IPS DF 6.9 (cell line): ENCODE measurements at regions not wholly inside any gene's neighbourhood (a gene's known extent, or its start where the extent isn't known, plus 50 kb on each side); places are given as distances from the start of the nearest gene placed in this dataset.

Source experiments
- DNase-seq: peaks from one replicate; pipeline ENCODE4 v3.0.0-alpha.2; 2013; ENCODE audit warnings: low read depth, low spot score
- H3K27ac ChIP-seq: one replicate; pipeline ENCODE4 v1.5.1; 2013; ENCODE audit warnings: low read length, control low read depth
- H3K27me3 ChIP-seq: 2 replicates; pipeline ENCODE4 v1.6.1; 2013; ENCODE audit warnings: mild to moderate bottlenecking, low read length; ENCODE audit not compliant: control insufficient read depth, insufficient read depth
- H3K36me3 ChIP-seq: 2 replicates; pipeline ENCODE4 v1.6.1; 2013; ENCODE audit warnings: low read length; ENCODE audit not compliant: control insufficient read depth, insufficient read depth
- H3K4me1 ChIP-seq: 2 replicates; pipeline ENCODE4 v1.6.1; 2013; ENCODE audit warnings: low read length; ENCODE audit not compliant: control insufficient read depth, insufficient read depth
- H3K4me3 ChIP-seq: 2 replicates; pipeline ENCODE4 v1.5.1; 2013; ENCODE audit warnings: mild to moderate bottlenecking, low read length
- H3K9me3 ChIP-seq: 2 replicates; pipeline ENCODE4 v1.6.1; 2013; ENCODE audit warnings: low read length, inconsistent platforms; ENCODE audit not compliant: control insufficient read depth, insufficient read depth
- WGBS: extraction: QIAGEN DNeasy Blood & Tissue Kit; methylation state at CpG from one replicate; pipeline ENCODE4 v1.1.7; 2013; ENCODE audit warnings: mixed read lengths, missing lambda C conversion rate; ENCODE audit not compliant: insufficient read length, insufficient coverage; 5-methylcytosine and 5-hydroxymethylcytosine counted together

DNA sequence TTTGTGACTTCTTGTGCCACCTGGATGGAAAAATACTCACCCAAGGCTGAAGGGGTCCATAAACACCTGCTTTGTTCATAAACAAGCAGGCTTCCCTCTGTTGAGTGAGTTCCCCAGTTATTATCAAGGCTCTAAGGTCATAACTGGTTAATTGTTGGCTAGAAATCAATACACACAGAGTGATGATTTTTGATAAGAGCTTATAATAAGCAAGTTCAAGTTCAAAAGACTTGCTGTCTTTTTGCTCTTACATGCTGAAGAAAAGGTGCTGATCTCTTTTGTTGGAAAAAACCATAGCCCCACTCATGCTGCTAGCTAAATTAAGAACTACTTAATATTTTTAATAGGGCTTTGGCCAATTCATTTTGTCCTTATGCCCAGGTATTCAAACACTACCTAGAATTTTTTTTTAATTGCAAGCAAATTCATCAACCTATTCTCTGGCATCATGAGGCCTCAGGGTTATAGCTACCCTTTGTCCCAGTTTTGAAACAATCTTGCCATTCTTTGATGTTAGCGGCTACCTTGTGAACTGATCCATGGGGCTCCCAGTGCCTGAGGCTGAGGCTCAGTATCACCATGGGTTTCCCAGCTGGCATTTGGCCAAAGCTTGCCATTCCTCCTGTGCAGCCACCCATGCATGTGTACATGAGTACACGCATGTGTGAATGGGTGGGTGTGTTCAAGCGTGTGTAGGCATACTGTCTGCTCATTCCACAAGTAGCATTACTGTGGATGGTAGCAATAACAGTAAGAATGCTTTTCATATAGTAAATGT lies 127.6 kb upstream of the LPP start:
- Histone ChIP-seq H3K4me1 (no peaks in the 10 kb centered on the region), H3K27me3 (no peaks in the 10 kb centered on the region)
- DNase-seq: no peak

DNA sequence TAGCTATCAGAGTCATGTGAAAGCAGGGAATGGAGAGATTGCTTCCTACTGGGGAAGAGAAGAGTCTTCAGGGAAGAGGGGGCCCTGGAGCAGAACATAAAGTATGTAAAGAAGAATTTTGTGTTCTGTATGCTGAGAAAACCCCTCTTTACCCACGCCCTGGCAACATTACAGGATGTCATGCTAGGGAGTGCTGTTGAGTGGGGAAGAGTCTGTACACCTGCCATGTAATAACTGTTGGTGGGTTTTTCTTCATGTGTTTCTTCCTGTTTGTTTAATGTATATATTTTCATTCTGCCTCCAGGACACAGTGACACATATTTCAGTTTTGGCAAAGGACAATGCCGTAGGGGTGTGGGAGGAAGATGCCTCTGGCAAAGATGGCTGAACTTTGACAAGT lies 122.8 kb upstream of the LPP start:
- Histone ChIP-seq H3K36me3 (no peaks in the 10 kb centered on the region), H3K4me3 (no peak overlapping the region), H3K9me3 (no peaks in the 10 kb centered on the region), H3K4me1 (no peaks in the 10 kb centered on the region), H3K27ac (no peak overlapping the region), H3K27me3 (no peaks in the 10 kb centered on the region)
- no CpG with 5 or more reads among the region's 2 CpGs for WGBS
- no peak for DNase-seq

More for the DNA sequence above, 127.6 kb upstream of the LPP start:
- WGBS: no CpG with 5 or more reads among the region's 3 CpGs
- Histone ChIP-seq H3K36me3 (no peaks in the 10 kb centered on the region), H3K27ac (no peak overlapping the region), H3K9me3 (no peaks in the 10 kb centered on the region), H3K4me3 (no peak overlapping the region)

DNA sequence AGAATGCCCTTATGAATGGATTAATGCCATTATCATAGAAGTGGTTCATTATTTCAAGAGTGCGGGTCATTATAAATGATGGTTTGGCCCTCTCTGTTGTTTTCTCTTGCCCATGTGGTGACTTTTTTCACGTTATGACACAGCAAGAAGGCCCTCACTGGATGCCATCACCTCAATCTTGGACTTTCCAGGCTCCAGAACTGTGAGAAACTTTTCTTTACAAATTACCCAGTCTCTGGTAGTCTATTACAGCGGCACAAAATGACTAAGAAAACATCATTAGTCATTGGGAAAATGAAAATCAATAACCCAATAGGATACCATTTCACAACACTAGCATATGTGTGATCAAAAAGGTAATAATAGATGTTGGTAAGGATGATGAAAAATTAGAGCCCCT lies 119.0 kb upstream of the LPP start:
- H3K4me1 ChIP-seq: no peaks in the 10 kb centered on the region
- no CpG with 5 or more reads among the region's 3 CpGs for WGBS
- no peaks in the 10 kb centered on the region for H3K27me3 ChIP-seq
- H3K9me3 ChIP-seq: no peaks in the 10 kb centered on the region
- no peak overlapping the region for H3K27ac ChIP-seq
- DNase-seq: no peak
- H3K4me3 ChIP-seq: no peak overlapping the region
- H3K36me3 ChIP-seq: no peaks in the 10 kb centered on the region

DNA sequence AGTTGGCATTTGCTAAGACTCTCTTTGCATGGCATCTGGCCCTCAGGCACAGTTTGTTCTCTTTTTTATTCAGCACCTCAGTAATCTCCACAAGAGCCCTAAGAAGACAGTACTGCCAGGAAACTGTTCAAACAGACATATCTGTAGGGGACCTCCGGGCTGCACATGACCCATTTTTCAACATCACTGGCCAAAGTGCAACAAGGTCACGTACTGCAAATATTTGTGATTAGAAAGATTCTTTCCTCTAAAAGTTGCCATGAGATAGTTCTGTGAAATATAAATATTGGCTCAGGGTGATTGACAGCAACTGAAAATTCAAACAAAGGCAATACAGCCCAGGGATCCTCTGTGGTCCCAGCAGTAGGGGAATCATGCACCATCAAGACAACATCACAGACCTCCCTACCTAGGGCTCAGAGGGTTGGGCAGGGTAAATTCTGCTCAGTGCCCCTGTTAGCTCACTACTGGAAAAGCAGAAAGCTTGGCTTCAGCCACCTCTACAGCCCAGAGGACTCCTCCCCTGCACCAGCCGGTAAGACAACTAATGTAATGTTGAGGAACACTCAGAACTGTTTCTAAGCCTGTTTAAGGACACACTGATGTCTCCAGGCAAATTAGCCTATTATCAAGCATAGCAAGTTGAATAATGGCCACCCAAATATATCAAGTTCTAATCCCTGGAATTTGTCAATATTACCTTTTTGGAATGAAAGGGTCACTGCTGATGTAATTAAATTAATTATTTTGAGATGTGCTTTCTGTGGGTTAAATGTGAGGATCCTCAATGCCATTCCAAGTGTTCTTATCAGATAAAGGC lies 117.4 kb upstream of the LPP start:
- Histone ChIP-seq H3K9me3 (no peaks in the 10 kb centered on the region), H3K4me3 (no peak overlapping the region), H3K4me1 (no peaks in the 10 kb centered on the region), H3K27ac (no peak overlapping the region), H3K27me3 (no peaks in the 10 kb centered on the region), H3K36me3 (no peaks in the 10 kb centered on the region)
- WGBS: no CpG with 5 or more reads among the region's 3 CpGs
- no peak for DNase-seq

DNA sequence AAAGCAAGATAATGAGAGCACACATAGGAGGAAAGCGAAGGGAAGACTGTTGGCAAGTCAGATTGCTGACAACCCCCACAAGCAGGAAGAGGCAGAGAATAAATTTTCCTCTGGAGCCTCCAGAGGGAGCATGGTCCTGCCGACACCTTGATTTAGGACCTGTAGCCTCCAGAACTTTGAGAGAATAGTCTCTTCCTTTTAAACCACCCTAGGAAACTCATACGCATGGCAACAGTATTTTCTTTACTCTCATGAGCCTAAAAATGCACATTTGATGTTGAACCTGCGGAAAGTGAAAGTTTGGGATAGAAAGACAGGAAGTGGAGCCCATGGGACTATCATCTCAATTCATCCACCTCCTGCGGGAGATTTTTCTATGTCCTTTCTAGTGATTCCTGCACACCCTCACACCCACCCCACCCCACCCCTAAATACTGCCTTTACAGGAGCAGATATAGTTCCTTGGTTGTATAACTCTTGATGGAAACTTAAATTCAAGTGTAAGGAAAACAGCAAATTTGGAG lies 116.7 kb upstream of the LPP start:
- Histone ChIP-seq H3K36me3 (no peaks in the 10 kb centered on the region), H3K4me1 (no peaks in the 10 kb centered on the region), H3K9me3 (no peaks in the 10 kb centered on the region), H3K4me3 (no peak overlapping the region), H3K27me3 (no peaks in the 10 kb centered on the region), H3K27ac (no peak overlapping the region)
- DNase-seq: no peak
- no CpG with 5 or more reads among the region's 5 CpGs for WGBS

DNA sequence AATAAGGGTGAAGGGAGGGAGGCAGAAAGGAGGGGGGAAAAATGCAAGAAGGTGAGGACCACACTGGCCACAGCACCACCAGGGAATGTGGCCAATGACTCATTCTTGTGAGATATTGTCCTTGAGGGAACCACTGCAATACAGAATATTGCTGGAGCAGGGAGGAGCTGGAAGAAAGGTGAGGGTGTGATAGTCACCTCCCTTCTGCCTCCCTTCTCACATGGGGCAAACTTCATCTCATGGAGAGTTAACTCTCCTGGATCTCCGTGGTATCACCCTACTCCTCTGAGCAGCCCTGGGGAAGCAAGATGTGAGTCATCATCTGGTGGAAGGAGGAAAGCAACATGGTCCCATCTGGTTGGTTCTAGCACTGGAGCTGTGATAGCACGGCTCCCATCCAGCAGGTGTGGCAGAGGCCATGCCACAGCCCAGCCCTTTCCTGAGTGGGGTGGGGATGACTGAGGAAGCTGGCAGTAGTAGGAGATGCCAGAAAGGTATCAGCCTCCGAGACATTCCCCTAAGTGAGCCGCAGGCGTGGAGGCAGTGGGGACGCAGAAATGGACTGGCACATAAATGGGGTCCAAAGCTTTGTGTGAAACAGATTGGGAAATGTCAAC lies 115.9 kb upstream of the LPP start:
- no CpG with 5 or more reads among the region's 6 CpGs for WGBS
- Histone ChIP-seq H3K9me3 (no peaks in the 10 kb centered on the region), H3K36me3 (no peaks in the 10 kb centered on the region), H3K27ac (no peak overlapping the region), H3K4me3 (no peak overlapping the region), H3K4me1 (no peaks in the 10 kb centered on the region), H3K27me3 (no peaks in the 10 kb centered on the region)
- no peak for DNase-seq

DNA sequence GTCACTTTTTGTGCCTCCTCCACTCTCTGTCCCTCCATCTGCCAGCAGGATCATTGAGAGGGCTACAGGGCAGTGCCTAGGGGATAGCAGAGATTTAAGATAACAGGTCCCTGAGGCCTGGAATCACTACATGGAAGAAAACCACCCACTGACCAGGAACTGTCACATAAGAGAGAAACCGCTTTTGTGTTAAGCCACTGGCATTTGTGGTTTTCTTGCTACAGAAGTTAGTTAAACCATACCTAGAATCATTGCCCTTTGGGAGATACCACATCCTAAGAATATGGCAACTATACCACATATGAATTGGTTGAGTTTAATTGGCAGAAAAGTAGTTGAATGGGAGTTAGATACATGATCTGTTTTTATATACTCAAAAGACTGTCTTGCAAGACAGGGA lies 112.8 kb upstream of the LPP start:
- H3K4me1 ChIP-seq: no peaks in the 10 kb centered on the region
- H3K27me3 ChIP-seq: no peaks in the 10 kb centered on the region
- WGBS: no CpG with 5 or more reads among the region's 1 CpG
- H3K4me3 ChIP-seq: no peak overlapping the region
- DNase-seq: no peak
- H3K36me3 ChIP-seq: no peaks in the 10 kb centered on the region
- H3K27ac ChIP-seq: no peak overlapping the region
- H3K9me3 ChIP-seq: no peaks in the 10 kb centered on the region

DNA sequence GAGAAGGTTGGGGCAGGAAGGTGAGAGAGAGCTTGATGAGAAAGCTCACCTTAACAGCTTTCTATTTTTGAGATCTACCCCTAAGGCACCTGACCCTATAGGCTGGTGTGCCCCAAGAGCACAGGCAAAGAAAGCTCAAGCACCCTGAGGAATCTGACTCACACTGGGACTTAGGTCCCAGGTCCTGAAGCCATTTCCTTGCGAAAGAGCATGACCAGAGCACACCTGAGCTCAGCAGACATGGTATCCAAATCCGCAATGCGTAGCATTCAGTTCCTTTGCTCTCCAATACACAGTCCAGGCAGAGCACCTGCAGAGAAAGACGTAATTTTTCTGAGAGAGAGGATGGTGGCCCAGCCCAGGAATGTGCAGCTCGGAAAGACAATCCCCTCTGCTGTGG lies 112.1 kb upstream of the LPP start:
- no peak for DNase-seq
- Histone ChIP-seq H3K27me3 (no peaks in the 10 kb centered on the region), H3K9me3 (no peaks in the 10 kb centered on the region), H3K4me3 (no peak overlapping the region), H3K36me3 (no peaks in the 10 kb centered on the region), H3K27ac (no peak overlapping the region), H3K4me1 (no peaks in the 10 kb centered on the region)
- WGBS: no CpG with 5 or more reads among the region's 5 CpGs

DNA sequence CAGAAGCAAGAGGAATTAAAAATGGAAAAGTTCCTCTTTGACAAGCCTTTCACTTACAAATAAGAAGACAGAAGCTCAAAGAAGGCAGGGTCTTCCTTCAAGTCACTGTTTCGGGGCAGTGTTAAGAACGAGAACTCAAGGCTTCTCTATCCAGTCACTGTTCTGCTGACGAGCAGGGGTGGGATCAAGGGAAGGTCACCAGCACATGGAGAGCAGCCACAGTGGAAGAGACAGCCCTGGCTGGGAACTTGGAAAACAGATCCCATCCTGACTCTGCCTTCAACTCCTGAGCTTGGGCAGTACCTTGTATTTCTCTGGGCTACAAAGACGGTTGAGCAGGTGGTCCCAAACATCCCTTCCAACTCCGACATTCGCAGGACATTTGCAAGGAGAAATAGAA lies 111.5 kb upstream of the LPP start:
- DNase-seq: no peak
- H3K9me3 ChIP-seq: no peaks in the 10 kb centered on the region
- no peaks in the 10 kb centered on the region for H3K4me1 ChIP-seq
- H3K27ac ChIP-seq: no peak overlapping the region
- H3K36me3 ChIP-seq: no peaks in the 10 kb centered on the region
- H3K4me3 ChIP-seq: no peak overlapping the region
- WGBS: no CpG with 5 or more reads among the region's 6 CpGs
- no peaks in the 10 kb centered on the region for H3K27me3 ChIP-seq

DNA sequence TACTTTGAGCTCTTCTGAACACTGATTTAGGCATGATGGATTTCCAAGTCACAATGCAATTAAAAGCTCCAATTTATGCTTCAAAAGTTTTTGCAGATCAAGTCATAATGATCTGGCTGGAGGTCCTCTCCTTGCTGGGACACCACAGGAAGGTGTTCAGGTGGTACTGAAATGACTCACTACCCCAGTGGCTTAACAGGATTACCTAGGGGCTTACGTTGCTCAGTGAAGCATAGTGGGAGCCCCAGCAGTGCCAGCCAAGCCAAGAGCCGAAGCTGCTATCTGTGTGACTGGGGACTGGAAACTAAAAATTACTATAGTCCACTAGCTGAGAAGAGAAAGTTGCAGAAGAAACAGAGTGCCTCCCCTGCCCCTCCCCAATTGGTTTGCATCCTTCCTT lies 110.1 kb upstream of the LPP start:
- no peak for DNase-seq
- Histone ChIP-seq H3K4me3 (no peak overlapping the region), H3K36me3 (no peaks in the 10 kb centered on the region), H3K4me1 (no peaks in the 10 kb centered on the region), H3K9me3 (no peaks in the 10 kb centered on the region), H3K27me3 (no peaks in the 10 kb centered on the region), H3K27ac (no peak overlapping the region)
- no CpG with 5 or more reads among the region's 2 CpGs for WGBS
